ENCODE measurements at regions not wholly inside any gene's neighbourhood (a gene's known extent, or its start where the extent isn't known, plus 50 kb on each side); places are given as distances from the start of the nearest gene placed in this dataset.

DNA sequence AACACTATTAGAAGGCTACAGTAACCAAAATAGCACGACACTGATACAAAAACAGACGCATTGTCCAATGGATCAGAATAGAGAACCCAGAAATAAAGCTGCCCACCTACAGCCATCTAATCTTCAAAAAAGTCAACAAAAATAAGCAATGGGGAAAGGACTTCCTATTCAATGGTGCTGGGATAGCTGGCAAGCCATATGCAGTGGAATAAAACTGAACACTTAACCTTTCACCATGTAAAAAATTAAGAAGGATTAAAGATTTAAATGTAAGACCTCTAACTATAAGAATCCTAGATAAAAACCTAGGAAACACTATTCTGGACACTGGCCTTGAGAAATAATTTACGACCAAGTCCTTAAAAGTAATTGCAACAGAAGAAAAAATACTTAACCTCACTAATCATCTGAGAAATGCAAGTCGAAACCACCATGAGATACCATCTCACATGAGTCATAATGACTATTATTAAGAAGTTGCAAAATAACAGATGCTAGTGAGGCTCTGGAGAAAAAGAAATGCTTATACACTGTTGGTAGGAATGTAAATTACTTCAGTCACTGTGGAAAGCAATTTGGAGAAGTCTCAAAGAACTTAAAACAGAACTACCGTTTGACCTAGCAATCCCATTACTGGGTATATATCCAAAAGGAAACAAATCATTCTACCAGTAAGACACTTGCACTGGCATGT is 203.3 kb upstream of the CDH9 start:
- Histone ChIP-seq H4K8ac (ENCODE audit: extremely low read depth, insufficient read depth, low read length) (no peak overlapping the region), H3K4me2 (ENCODE audit: insufficient read depth in 1 of 2, low read depth in 2 of 2, low read length in 2 of 2) (no peak overlapping the region), H3K27ac (ENCODE audit: low read depth, low read length) (no peak overlapping the region), H3K79me1 (ENCODE audit: low read depth, low read length) (no peaks in the 10 kb centered on the region), H3K18ac (ENCODE audit: extremely low read depth, low read length) (no peak overlapping the region), H3K27me3 (replicated peaks in 1 of 4; ENCODE audit: control insufficient read depth in 3 of 4, extremely low read depth in 1 of 4, insufficient read depth in 3 of 4, low read length in 3 of 4) (no peaks in the 10 kb centered on the region), H2BK120ac (replicated peaks; ENCODE audit: low read depth, low read length) (no peak overlapping the region), H2AK5ac (ENCODE audit: low read depth, low read length) (no peak overlapping the region), H3K9me3 (ENCODE audit: insufficient read depth in 2 of 2, low read depth in 1 of 2, low read length in 1 of 2) (no peaks in the 10 kb centered on the region), H2BK12ac (ENCODE audit: low read depth, low read length) (no peak overlapping the region), H2AFZ (ENCODE audit: low read length) (no peak overlapping the region), H3K23ac (ENCODE audit: insufficient read length) (no peak overlapping the region), H4K20me1 (replicated peaks in 1 of 2; ENCODE audit: control insufficient read depth in 1 of 2, insufficient read depth in 2 of 2, low read length in 2 of 2) (no peaks in the 10 kb centered on the region), H3K79me2 (ENCODE audit: control insufficient read depth in 1 of 2, insufficient read depth in 2 of 2, low read length in 2 of 2) (no peaks in the 10 kb centered on the region), H3K36me3 (ENCODE audit: control insufficient read depth in 2 of 4, insufficient read depth in 4 of 4, low read length in 3 of 4) (no peaks in the 10 kb centered on the region), H3K4me3 (ENCODE audit: extremely low read depth in 1 of 4, insufficient read depth in 2 of 4, low read depth in 3 of 4, low read length in 4 of 4) (no peak overlapping the region), H4K91ac (replicated peaks; ENCODE audit: insufficient read length, low read length) (no peak overlapping the region), H3K4me1 (replicated peaks in 1 of 4; ENCODE audit: control insufficient read depth in 3 of 4, insufficient read depth in 4 of 4, low read length in 3 of 4) (no peaks in the 10 kb centered on the region), H3K23me2 (ENCODE audit: low read depth, low read length) (no peaks in the 10 kb centered on the region), H4K5ac (ENCODE audit: insufficient read length, low read depth, low read length) (no peak overlapping the region), H3K4ac (replicated peaks; ENCODE audit: insufficient read length, low read depth, low read length) (no peak overlapping the region), H2BK20ac (ENCODE audit: low read length) (no peak overlapping the region), H2BK15ac (ENCODE audit: low read length) (no peak overlapping the region), H3K56ac (replicated peaks; ENCODE audit: insufficient read length, low read depth, low read length) (no peak overlapping the region), H3K9ac (replicated peaks in 1 of 4; ENCODE audit: extremely low read depth in 1 of 4, low read depth in 3 of 4, low read length in 3 of 4) (no peak overlapping the region), H2BK5ac (ENCODE audit: low read depth, low read length) (no peak overlapping the region), H3K14ac (ENCODE audit: insufficient read length) (no peak overlapping the region)
- ChIA-PET POLR2A (ENCODE audit: partially characterized antibody) (no interaction called here), CTCF (ENCODE audit: partially characterized antibody) (no interaction called here)
- FAIRE-seq (no peak), DNase-seq (ENCODE audit: low read depth in 1 of 2, low spot score in 2 of 2) (no peak)
- WGBS, 2 experiments (ENCODE audit: extremely low coverage in 1 of 2, insufficient coverage in 1 of 2, insufficient read length in 1 of 2, insufficient replicate concordance in 2 of 2, low coverage in 1 of 2, low lambda C conversion rate in 2 of 2, missing lambda C conversion rate in 1 of 2), result 89% methylated on average over 5 of the region's 5 CpGs; no CpG with 5 or more reads in 1 of the 2 experiments
- TF ChIP-seq GABPA (IDR thresholded peaks at IDR 0.05; ENCODE audit: borderline replicate concordance, insufficient read depth, low read length), result no peak
- TF ChIP-seq JUND (IDR thresholded peaks at IDR 0.05; ENCODE audit: low read length), result no peak
- TF ChIP-seq NANOG (IDR thresholded peaks at IDR 0.05; ENCODE audit: insufficient read depth, low read depth, low read length, poor library complexity, severe bottlenecking), result no peak
- TF ChIP-seq TBP (IDR thresholded peaks at IDR 0.05; ENCODE audit: low read depth, low read length), result no peak
- TF ChIP-seq, protein P1, sequence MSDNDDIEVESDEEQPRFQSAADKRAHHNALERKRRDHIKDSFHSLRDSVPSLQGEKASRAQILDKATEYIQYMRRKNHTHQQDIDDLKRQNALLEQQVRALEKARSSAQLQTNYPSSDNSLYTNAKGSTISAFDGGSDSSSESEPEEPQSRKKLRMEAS (IDR thresholded peaks at IDR 0.05), result no peak
- TF ChIP-seq CREB1 (IDR thresholded peaks at IDR 0.05), result no peak
- TF ChIP-seq FOSL1 (IDR thresholded peaks at IDR 0.05; ENCODE audit: insufficient read depth, low read depth, low read length), result no peak
- no peak for TF ChIP-seq KDM5A (IDR thresholded peaks at IDR 0.05; ENCODE audit: low read length)
- no peak for TF ChIP-seq KDM1A (IDR thresholded peaks at IDR 0.05; ENCODE audit: borderline replicate concordance, low read length)
- TF ChIP-seq SP1 (IDR thresholded peaks at IDR 0.05; ENCODE audit: low read depth, low read length), result no peak
- no peak for TF ChIP-seq EP300 (IDR thresholded peaks at IDR 0.05; ENCODE audit: borderline replicate concordance in 1 of 2, low read depth in 2 of 2, low read length in 2 of 2)
- TF ChIP-seq BCL11A (IDR thresholded peaks at IDR 0.05; ENCODE audit: low read depth in 2 of 2, low read length in 2 of 2), result no peak
- no peak for TF ChIP-seq CHD2 (IDR thresholded peaks at IDR 0.05; ENCODE audit: low read length)
- TF ChIP-seq ASH2L (IDR thresholded peaks at IDR 0.05; ENCODE audit: low read length), result no peak

Measured in H1 (cell line).